MM.1S (cell line): ENCODE measurements at regions not wholly inside any gene's neighbourhood (a gene's known extent, or its start where the extent isn't known, plus 50 kb on each side); places are given as distances from the start of the nearest gene placed in this dataset.
A peak's percentile ranks its signal among the peaks of the same experiment; 100 is the strongest.

ENCODE experiments used
- EZH2 ChIP-seq: fragments of 300-600 bp; sonication (generic); optimal IDR thresholded peaks from 2 replicates; pipeline ENCODE3; 2017; ENCODE audit warnings: low read depth, mild to moderate bottlenecking, antibody characterized with exemption, low read length, mixed read lengths
- EZH2phosphoT487 ChIP-seq: fragments of 300-600 bp; sonication (generic); IDR thresholded peaks from 2 replicates; pipeline ENCODE4 v1.6.1; 2018; ENCODE audit warnings: antibody characterized with exemption, low read length
- TF ChIP-seq, protein P1 (sequence below): fragments of 300-600 bp; sonication (generic); IDR thresholded peaks from 2 replicates; pipeline ENCODE4 v1.5.1; 2016; ENCODE audit warnings: antibody characterized with exemption, low read length, mixed read lengths

GRCh38 chr6:167501831-167502385 lies 177.0 kb downstream of the TTLL2 start:
- TF ChIP-seq, protein P1, sequence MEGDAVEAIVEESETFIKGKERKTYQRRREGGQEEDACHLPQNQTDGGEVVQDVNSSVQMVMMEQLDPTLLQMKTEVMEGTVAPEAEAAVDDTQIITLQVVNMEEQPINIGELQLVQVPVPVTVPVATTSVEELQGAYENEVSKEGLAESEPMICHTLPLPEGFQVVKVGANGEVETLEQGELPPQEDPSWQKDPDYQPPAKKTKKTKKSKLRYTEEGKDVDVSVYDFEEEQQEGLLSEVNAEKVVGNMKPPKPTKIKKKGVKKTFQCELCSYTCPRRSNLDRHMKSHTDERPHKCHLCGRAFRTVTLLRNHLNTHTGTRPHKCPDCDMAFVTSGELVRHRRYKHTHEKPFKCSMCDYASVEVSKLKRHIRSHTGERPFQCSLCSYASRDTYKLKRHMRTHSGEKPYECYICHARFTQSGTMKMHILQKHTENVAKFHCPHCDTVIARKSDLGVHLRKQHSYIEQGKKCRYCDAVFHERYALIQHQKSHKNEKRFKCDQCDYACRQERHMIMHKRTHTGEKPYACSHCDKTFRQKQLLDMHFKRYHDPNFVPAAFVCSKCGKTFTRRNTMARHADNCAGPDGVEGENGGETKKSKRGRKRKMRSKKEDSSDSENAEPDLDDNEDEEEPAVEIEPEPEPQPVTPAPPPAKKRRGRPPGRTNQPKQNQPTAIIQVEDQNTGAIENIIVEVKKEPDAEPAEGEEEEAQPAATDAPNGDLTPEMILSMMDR: 0 out of 2 replicates have a peak, but pooled peaks have one; percentile 14
- TF ChIP-seq EZH2 (no peak), EZH2phosphoT487 (no peak)
